ENCODE measurements at regions not wholly inside any gene's neighbourhood (a gene's known extent, or its start where the extent isn't known, plus 50 kb on each side); places are given as distances from the start of the nearest gene placed in this dataset.

- no peak; the same call in 1 of the 2 replicates for TF ChIP-seq CTCF (conservative IDR thresholded peaks at IDR 0.05; ENCODE audit: low read depth, low read length)
- TF ChIP-seq EZH2 (IDR thresholded peaks at IDR 0.05; ENCODE audit: borderline replicate concordance, low read depth, low read length, poor library complexity, severe bottlenecking), result no peak
Observed at GRCh38 chr4:177546745-177547144, 104.5 kb upstream of the AGA start.
